ENCODE measurements at regions not wholly inside any gene's neighbourhood (a gene's known extent, or its start where the extent isn't known, plus 50 kb on each side); places are given as distances from the start of the nearest gene placed in this dataset.

DNA sequence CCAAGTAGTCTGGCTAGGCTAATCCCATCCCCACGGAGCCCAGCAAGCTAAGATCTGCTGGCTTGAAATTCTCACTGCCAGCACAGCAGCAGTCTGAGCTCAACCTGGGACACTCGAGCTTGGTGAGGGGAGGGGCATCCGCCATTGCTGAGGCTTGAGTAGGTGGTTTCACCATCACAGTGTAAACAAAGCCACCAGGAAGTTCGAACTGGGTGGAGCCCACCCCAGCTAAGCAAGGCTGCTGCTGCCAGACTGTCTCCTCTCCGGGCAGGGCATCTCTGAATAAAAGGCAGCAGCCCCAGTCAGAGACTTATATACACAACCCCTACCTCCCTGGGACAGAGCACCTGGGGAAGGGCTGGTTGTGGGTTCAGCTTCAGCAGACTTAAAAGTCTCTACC is 639.6 kb downstream of the IQCM start:
- no peak overlapping the region for H3K4me2 ChIP-seq (ENCODE audit: extremely low read depth, insufficient read depth, low read length)
- no peaks in the 10 kb centered on the region for H3K36me3 ChIP-seq (ENCODE audit: control insufficient read depth, insufficient read depth, low read length)
- no peak overlapping the region for H2AFZ ChIP-seq (ENCODE audit: low read length)
- H3K4me1 ChIP-seq (ENCODE audit: control insufficient read depth, extremely low read depth, insufficient read depth, low read length) = no peaks in the 10 kb centered on the region
- no peak overlapping the region for H3K9ac ChIP-seq (ENCODE audit: insufficient read depth, low read length)
- H4K20me1 ChIP-seq (ENCODE audit: control insufficient read depth, extremely low read depth, insufficient read depth, low read length) = no peaks in the 10 kb centered on the region
- no peaks in the 10 kb centered on the region for H3K79me2 ChIP-seq (ENCODE audit: control insufficient read depth, insufficient read depth, low read length)
- no peak overlapping the region for H3K4me3 ChIP-seq (replicated peaks in 1 of 4; ENCODE audit: control extremely low read depth in 1 of 4, insufficient read depth in 1 of 4, low read depth in 3 of 4, low read length in 4 of 4)
- DNase-seq (ENCODE audit: low read depth in 2 of 2) = peak in 1 of 2 donors; percentile 25
- no peaks in the 10 kb centered on the region for H3K27me3 ChIP-seq (ENCODE audit: control insufficient read depth, insufficient read depth, low read length)
- TF ChIP-seq EZH2 (IDR thresholded peaks at IDR 0.05; ENCODE audit: low read length, missing control alignments) = no peak
- TF ChIP-seq, protein P1, sequence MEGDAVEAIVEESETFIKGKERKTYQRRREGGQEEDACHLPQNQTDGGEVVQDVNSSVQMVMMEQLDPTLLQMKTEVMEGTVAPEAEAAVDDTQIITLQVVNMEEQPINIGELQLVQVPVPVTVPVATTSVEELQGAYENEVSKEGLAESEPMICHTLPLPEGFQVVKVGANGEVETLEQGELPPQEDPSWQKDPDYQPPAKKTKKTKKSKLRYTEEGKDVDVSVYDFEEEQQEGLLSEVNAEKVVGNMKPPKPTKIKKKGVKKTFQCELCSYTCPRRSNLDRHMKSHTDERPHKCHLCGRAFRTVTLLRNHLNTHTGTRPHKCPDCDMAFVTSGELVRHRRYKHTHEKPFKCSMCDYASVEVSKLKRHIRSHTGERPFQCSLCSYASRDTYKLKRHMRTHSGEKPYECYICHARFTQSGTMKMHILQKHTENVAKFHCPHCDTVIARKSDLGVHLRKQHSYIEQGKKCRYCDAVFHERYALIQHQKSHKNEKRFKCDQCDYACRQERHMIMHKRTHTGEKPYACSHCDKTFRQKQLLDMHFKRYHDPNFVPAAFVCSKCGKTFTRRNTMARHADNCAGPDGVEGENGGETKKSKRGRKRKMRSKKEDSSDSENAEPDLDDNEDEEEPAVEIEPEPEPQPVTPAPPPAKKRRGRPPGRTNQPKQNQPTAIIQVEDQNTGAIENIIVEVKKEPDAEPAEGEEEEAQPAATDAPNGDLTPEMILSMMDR (conservative IDR thresholded peaks at IDR 0.05 in 1 of 2, IDR thresholded peaks at IDR 0.05 in 1 of 2; ENCODE audit: low read depth in 1 of 2, low read length in 2 of 2) = no peak
- H3K27ac ChIP-seq (ENCODE audit: insufficient read depth, low read length) = no peak overlapping the region
- no peaks in the 10 kb centered on the region for H3K9me3 ChIP-seq (ENCODE audit: control insufficient read depth, insufficient read depth, low read depth, low read length)

DNA sequence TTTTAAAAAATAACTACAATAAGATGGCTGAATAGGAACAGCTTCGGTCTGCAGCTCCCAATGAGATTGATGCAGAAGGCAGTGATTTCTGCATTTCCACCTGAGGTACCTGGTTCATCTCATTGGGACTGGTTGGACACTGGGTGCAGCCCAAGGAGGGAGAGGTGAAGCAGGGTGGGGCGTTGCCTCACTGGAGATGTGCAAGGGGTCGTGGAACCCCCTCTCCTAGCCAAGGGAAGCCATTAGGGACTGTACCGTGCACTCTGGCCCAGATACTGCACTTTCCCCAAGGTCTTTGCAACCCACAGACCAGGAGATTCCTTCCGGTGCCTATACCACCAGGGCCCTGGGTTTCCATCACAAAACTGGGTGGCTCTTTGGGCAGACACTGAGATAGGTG is 640.1 kb downstream of the IQCM start:
- no peak overlapping the region for H2AFZ ChIP-seq (ENCODE audit: low read length)
- no peaks in the 10 kb centered on the region for H3K4me1 ChIP-seq (ENCODE audit: control insufficient read depth, extremely low read depth, insufficient read depth, low read length)

DNA sequence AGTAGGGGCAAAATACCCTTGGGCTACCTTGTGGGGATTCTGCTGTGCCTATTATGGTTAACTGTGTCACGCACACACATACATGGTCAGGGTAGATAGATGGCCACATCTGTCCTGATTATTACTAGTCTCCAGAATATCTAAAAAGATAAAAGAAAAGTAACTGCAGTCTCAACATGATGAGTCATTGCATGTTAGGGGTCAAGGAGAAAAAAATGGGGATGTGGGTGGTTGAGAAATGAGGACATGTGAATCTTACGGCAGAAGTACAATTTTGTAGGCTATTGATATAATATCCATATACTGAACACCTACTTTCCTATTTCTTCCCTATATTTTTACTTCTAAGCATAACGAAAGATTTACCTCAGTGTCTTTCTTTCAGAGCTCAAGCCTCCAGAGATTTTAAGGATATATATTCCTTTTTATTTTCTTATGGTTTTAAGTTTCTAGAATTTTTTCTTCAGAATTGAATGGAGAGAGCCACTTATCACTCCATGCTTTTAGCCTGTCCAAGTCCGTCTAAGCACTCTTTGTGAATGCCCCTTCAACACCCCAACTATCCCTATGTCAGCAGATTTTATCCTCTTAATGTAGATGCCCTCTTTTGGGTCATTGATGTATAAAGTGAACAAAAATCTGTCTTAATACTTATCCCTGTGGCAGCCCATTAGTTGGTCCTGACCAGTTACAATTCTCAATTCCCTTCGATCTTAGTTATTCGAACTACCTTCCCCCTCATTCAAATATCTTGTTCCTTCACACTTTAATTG is 642.2 kb downstream of the IQCM start:
- H4K20me1 ChIP-seq (ENCODE audit: control insufficient read depth, extremely low read depth, insufficient read depth, low read length) = no peaks in the 10 kb centered on the region
- no peaks in the 10 kb centered on the region for H3K27me3 ChIP-seq (ENCODE audit: control insufficient read depth, insufficient read depth, low read length)
- no peak overlapping the region for H3K9ac ChIP-seq (ENCODE audit: insufficient read depth, low read length)
- H2AFZ ChIP-seq (ENCODE audit: low read length) = no peak overlapping the region
- no peak overlapping the region for H3K4me3 ChIP-seq (replicated peaks in 1 of 4; ENCODE audit: control extremely low read depth in 1 of 4, insufficient read depth in 1 of 4, low read depth in 3 of 4, low read length in 4 of 4)
- no peaks in the 10 kb centered on the region for H3K9me3 ChIP-seq (ENCODE audit: control insufficient read depth, insufficient read depth, low read depth, low read length)
- no peaks in the 10 kb centered on the region for H3K36me3 ChIP-seq (ENCODE audit: control insufficient read depth, insufficient read depth, low read length)
- TF ChIP-seq EZH2 (IDR thresholded peaks at IDR 0.05; ENCODE audit: low read length, missing control alignments) = no peak
- TF ChIP-seq, protein P1 (conservative IDR thresholded peaks at IDR 0.05 in 1 of 2, IDR thresholded peaks at IDR 0.05 in 1 of 2; ENCODE audit: low read depth in 1 of 2, low read length in 2 of 2) = no peak
- H3K4me1 ChIP-seq (ENCODE audit: control insufficient read depth, extremely low read depth, insufficient read depth, low read length) = no peaks in the 10 kb centered on the region
- no peaks in the 10 kb centered on the region for H3K79me2 ChIP-seq (ENCODE audit: control insufficient read depth, insufficient read depth, low read length)
- DNase-seq (ENCODE audit: low read depth in 2 of 2) = peak; percentile 23 to 63
- H3K27ac ChIP-seq (ENCODE audit: insufficient read depth, low read length) = no peak overlapping the region
- H3K4me2 ChIP-seq (ENCODE audit: extremely low read depth, insufficient read depth, low read length) = no peak overlapping the region

More for the DNA sequence above, 640.1 kb downstream of the IQCM start:
- no peak for TF ChIP-seq EZH2 (IDR thresholded peaks at IDR 0.05; ENCODE audit: low read length, missing control alignments)
- TF ChIP-seq, protein P1 (conservative IDR thresholded peaks at IDR 0.05 in 1 of 2, IDR thresholded peaks at IDR 0.05 in 1 of 2; ENCODE audit: low read depth in 1 of 2, low read length in 2 of 2) = no peak
- Histone ChIP-seq H3K27ac (ENCODE audit: insufficient read depth, low read length) (no peak overlapping the region), H3K9me3 (ENCODE audit: control insufficient read depth, insufficient read depth, low read depth, low read length) (no peaks in the 10 kb centered on the region), H3K36me3 (ENCODE audit: control insufficient read depth, insufficient read depth, low read length) (no peaks in the 10 kb centered on the region), H3K4me3 (replicated peaks in 1 of 4; ENCODE audit: control extremely low read depth in 1 of 4, insufficient read depth in 1 of 4, low read depth in 3 of 4, low read length in 4 of 4) (no peak overlapping the region), H3K79me2 (ENCODE audit: control insufficient read depth, insufficient read depth, low read length) (no peaks in the 10 kb centered on the region), H3K4me2 (ENCODE audit: extremely low read depth, insufficient read depth, low read length) (no peak overlapping the region), H3K27me3 (ENCODE audit: control insufficient read depth, insufficient read depth, low read length) (no peaks in the 10 kb centered on the region), H3K9ac (ENCODE audit: insufficient read depth, low read length) (no peak overlapping the region), H4K20me1 (ENCODE audit: control insufficient read depth, extremely low read depth, insufficient read depth, low read length) (no peaks in the 10 kb centered on the region)
- no peak for DNase-seq (ENCODE audit: low read depth in 2 of 2)
